ENCODE measurements at regions not wholly inside any gene's neighbourhood (a gene's known extent, or its start where the extent isn't known, plus 50 kb on each side); places are given as distances from the start of the nearest gene placed in this dataset.

GRCh38 chr14:36465178-36465577 is 54.9 kb downstream of the NKX2-1 start:
- ATAC-seq = no peak
- Histone ChIP-seq H3K27ac (ENCODE audit: extremely low read length, insufficient read depth, low read length) (no peak overlapping the region), H2AFZ (ENCODE audit: low read length) (no peak overlapping the region), H3K79me2 (ENCODE audit: insufficient read depth, low read length) (no peaks in the 10 kb centered on the region), H3K36me3 (replicated peaks in 1 of 2; ENCODE audit: control insufficient read depth in 1 of 2, insufficient read depth in 2 of 2, low read length in 2 of 2) (no peaks in the 10 kb centered on the region), H3K4me2 (ENCODE audit: low read depth, low read length) (no peak overlapping the region), H3K4me1 (ENCODE audit: insufficient read depth, low read length) (no peaks in the 10 kb centered on the region), H3K9ac (ENCODE audit: insufficient read depth, low read depth, low read length) (no peak overlapping the region), H3K27me3 (ENCODE audit: control insufficient read depth in 1 of 2, insufficient read depth in 2 of 2, low read length in 2 of 2) (peaks cover 0 to 2% of the 10 kb centered on the region in 2 experiments; a peak in 1 of 5 replicates), H3K9me3 (ENCODE audit: low read length) (no peaks in the 10 kb centered on the region), H4K20me1 (ENCODE audit: insufficient read depth, low read length) (no peaks in the 10 kb centered on the region), H3K4me3 (replicated peaks in 1 of 3; ENCODE audit: insufficient read depth in 1 of 3, low read depth in 2 of 3, low read length in 3 of 3) (no peak overlapping the region)
- 10% methylated on average over 4 of the region's 4 CpGs for WGBS (ENCODE audit: low lambda C conversion rate)
- intact Hi-C loops (cut with micrococcal nuclease; ENCODE audit: unreplicated experiment) (no loop called here), in situ Hi-C loops (cut with HindIII; ENCODE audit: extremely low pct_ligation_motif_present, low pct_unique_long_range_greater_than_20kb) (no loop called here)
- BruUV-seq (replicated peaks) = no TSS peak
- FAIRE-seq = no peak
- no peak for TF ChIP-seq SAFB2 (CRISPR knock-in tag; IDR thresholded peaks at IDR 0.05; ENCODE audit: borderline replicate concordance, low read depth)
- no peak for TF ChIP-seq PHF8 (CRISPR knock-in tag; IDR thresholded peaks at IDR 0.05)
- TF ChIP-seq SOX13 (IDR thresholded peaks at IDR 0.05) = no peak
- TF ChIP-seq SOX13 (CRISPR knock-in tag; conservative IDR thresholded peaks at IDR 0.05 in 1 of 2, IDR thresholded peaks at IDR 0.05 in 1 of 2) = no peak
- TF ChIP-seq ZNF563 (CRISPR knock-in tag; IDR thresholded peaks at IDR 0.05) = no peak
- TF ChIP-seq ZNF343 (CRISPR knock-in tag; IDR thresholded peaks at IDR 0.05) = no peak
- TF ChIP-seq AHR (CRISPR knock-in tag; IDR thresholded peaks at IDR 0.05) = no peak
- TF ChIP-seq FUBP1 (CRISPR knock-in tag; IDR thresholded peaks at IDR 0.05; ENCODE audit: borderline replicate concordance) = no peak
- TF ChIP-seq MYNN (CRISPR knock-in tag; IDR thresholded peaks at IDR 0.05; ENCODE audit: low read depth) = no peak
- TF ChIP-seq MXI1 (IDR thresholded peaks at IDR 0.05; ENCODE audit: borderline replicate concordance, low read depth, low read length) = no peak
- no peak for TF ChIP-seq JUN (CRISPR knock-in tag; IDR thresholded peaks at IDR 0.05)
- no peak for TF ChIP-seq ATF3 (CRISPR knock-in tag; IDR thresholded peaks at IDR 0.05)
- no peak for TF ChIP-seq MED1 (CRISPR knock-in tag; IDR thresholded peaks at IDR 0.05)
- TF ChIP-seq ZNF639 (CRISPR knock-in tag; conservative IDR thresholded peaks at IDR 0.05) = no peak
- no peak for TF ChIP-seq ZNF280B (CRISPR knock-in tag; IDR thresholded peaks at IDR 0.05; ENCODE audit: borderline replicate concordance)
- CTCF ChIA-PET (ENCODE audit: low intra/inter-chr PET ratio, low total read pairs) = no interaction called here
- POLR2A ChIA-PET = no interaction called here
- DNase-seq (ENCODE audit: low spot score) = no peak

Data from HepG2 (cell line).